ENCODE measurements at regions not wholly inside any gene's neighbourhood (a gene's known extent, or its start where the extent isn't known, plus 50 kb on each side); places are given as distances from the start of the nearest gene placed in this dataset.
A peak's percentile ranks its signal among the peaks of the same experiment; 100 is the strongest.
"Not testable (repeated sequence)": the region's sequence is repeated elsewhere in the genome, so short reads cannot be mapped to it uniquely, and the experiment has no call there.

DNA sequence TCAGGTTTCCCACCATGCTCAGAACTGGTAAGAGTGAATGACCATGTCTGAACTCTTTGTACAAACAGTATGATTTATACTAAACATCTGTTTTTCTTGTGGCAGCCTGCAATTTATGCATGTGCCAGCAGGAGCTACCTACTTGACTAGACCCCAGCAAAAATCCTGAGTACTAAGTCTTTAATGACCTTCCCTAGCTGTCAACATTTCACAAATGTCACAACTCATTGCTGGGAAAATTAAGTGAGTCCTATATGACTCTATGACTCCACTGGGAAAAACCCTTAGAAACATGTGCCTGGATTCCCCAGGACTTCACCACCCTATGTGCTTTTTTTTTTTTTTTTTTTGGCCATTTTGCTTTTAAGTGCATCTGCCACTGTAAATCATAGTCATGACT, 1225.8 kb downstream of the SUCLG1 start:
- peak in 1 of 3 experiments; percentile 7 for DNase-seq

DNA sequence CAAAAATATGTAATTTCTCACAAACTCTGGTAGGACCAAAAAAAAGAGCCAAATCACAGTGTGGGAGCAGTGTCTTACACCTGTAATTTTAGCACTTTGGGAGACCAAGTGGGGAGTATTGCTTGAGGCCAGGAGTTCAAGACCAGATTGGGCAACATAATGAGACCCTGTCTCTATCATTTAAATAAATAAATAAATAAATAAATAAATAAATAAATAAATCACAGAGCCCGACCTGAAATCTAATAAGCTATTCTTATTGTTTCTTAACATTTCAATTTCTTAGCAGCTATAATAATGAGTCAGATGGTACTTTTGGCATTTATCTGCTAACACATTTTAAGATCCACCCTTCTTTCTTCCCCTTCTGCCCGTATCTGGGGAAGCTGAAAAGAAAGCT, 1229.6 kb downstream of the SUCLG1 start:
- no peak for DNase-seq

- DNase-seq: no peak
Observed at GRCh38 chr2:83224591-83225200, 1234.4 kb downstream of the SUCLG1 start.

DNA sequence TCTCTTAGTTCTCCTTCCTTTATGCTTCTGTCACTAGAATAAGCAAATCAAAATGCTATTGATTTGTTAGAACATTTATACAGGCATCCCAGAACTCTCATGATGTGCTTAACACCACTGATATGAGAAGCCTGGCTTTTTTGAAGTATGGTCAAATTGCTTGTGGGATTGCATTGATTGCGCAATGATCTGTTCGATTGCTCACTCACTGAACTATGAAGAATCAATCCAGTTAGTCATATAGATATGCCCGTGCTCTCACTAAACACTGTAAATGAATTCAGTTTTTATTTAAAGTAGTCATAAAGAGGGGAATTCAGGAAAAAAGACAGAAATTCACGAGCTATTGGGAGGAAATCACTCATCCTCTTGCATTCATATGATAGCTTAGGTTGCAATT, 1237.8 kb downstream of the SUCLG1 start:
- no peak for DNase-seq

GRCh38 chr2:83217854-83218253, 1241.2 kb downstream of the SUCLG1 start:
- no peak for DNase-seq

GRCh38 chr2:83196225-83196624, 1262.9 kb downstream of the SUCLG1 start:
- peak in 1 of 3 experiments; percentile 46 for DNase-seq

DNA sequence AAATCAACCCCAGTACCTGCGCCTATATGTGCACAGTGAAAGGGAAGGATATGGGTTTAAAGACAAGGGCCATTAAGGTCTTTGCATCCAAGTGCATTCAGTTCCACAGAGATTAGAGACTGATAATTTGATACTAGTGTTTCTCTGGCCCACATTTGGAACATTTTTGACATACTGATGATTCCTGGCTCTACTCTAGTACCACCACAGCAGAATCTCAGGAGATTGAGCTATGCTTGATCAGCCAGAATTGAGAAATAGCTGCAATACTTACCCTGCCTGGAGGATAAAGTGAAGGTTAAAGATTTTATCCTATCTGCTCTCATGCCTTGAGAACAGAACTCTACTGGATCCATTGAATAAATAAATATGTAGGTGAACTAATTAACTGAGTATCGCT, 1267.8 kb downstream of the SUCLG1 start:
- DNase-seq: no peak

DNA sequence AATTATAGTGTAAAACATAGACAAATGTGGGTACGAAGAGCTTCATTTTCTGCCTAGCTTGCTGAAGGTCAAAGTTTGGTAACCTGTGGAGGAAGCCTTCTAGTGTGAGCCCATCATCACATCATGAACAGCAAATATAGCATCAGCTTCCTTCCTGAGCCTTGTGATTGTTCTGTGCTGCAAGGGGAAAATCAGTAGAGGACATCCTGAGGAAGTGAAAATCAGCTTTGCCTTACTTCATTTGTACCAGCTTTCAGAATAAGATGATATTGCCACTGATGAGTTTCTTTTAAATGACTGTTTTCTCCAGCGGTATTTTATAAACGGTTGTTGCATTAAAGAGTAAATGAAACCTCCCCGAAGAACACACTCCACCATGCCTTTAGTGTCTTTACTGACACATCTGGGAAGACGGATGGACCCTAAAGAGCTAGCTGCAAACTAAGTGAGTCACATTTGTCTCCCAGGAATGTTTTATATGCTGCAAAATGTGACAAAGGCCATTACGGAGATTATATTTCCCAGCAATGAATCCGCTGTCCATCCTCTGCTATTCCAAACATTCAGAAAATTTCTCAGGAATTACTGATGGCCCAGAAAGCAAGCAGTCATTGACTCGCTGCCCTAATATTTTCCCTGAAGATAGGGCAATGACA, 1272.8 kb downstream of the SUCLG1 start:
- no peak for DNase-seq

- DNase-seq: not testable (repeated sequence)
Observed at GRCh38 chr2:83180862-83181530, 1278.1 kb downstream of the SUCLG1 start.

- DNase-seq: no peak
Observed at GRCh38 chr2:83176539-83176938, 1282.5 kb downstream of the SUCLG1 start.

GRCh38 chr2:83172841-83173240, 1286.2 kb downstream of the SUCLG1 start:
- DNase-seq: no peak

DNA sequence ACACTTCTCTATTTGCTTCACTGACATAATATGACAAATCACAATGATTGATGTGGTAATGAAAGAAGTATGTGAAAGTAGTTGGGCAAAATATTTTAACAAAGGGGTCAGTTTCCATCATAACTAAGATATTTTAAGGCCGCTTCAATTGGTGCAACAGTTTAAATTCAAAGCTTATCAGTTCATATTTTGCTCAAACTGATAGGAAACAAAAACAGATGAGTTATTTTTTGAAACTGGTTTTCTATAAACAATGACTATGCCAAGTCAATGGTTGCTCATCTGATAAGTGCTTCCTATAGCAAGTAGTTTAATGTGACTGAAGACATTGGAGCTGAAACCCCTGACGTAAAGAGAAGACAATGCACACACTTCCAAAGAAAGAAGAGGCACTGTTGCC, 1290.7 kb downstream of the SUCLG1 start:
- DNase-seq: no peak

GRCh38 chr2:83162421-83162820, 1296.7 kb downstream of the SUCLG1 start:
- DNase-seq: no peak

GRCh38 chr2:83160571-83160970, 1298.5 kb downstream of the SUCLG1 start:
- DNase-seq: no peak

DNA sequence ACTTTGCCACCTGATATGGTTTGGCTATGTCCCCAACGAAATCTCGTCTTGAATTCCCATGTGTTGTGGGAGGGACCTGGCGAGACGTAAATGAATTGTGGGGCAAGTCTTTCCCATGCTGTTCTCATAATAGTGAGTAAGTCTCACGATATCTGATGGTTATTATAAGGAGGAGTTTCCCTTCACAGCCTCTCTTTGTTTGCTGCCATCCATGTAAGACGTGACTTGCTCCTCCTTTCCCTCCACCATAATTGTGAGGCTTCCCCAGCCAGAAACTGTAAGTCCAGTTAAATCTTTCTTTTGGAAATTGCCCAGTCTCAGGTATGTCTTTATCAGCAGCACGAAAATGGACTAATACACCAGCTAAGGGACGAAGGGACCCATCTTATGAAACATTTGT, 1303.3 kb downstream of the SUCLG1 start:
- DNase-seq: no peak

DNA sequence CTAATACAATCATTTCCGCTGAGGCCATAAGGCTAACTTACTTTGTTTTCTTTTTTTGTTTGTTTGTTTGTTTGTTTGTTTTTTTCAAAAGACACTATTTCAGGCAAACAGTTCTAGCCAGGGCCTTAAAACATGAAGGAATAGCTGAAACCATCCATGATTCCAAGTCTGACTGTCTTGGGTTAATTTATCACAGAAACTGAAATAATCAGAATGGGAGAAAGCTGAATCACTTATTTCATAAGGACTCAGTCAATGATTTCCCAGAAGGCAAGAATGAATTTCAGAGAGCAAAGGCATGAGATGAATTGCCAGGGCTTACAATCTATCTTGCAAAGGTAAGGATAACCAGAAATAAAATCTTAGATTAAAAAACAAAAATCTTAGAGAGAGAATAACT, 1315.1 kb downstream of the SUCLG1 start:
- no peak for DNase-seq

DNA sequence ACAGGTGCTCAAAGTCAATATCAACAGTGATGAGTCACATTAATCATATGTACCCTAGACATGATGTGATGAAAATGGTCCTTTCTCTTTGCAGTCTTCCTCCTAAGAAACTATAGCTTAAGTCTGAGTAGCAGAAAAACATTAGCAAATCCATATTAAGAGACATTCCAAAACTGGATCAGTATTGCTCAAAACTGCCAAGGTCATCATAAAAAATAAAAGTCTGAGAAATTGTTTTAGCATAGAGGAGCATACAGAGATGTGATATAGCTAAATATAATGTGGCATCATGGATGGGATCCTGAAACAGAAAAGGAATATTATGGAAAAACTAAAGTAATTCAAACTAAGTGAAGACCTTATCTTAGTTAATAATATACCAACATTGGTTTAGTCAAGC, 1316.1 kb downstream of the SUCLG1 start:
- no peak for DNase-seq

- DNase-seq: no peak
Observed at GRCh38 chr2:83115606-83116005, 1343.5 kb downstream of the SUCLG1 start.

GRCh38 chr2:83115155-83115554, 1343.9 kb downstream of the SUCLG1 start:
- DNase-seq: no peak

GRCh38 chr2:83113953-83114352, 1345.1 kb downstream of the SUCLG1 start:
- DNase-seq: no peak

GRCh38 chr2:83112858-83113257, 1346.2 kb downstream of the SUCLG1 start:
- DNase-seq: no peak

- no peak for DNase-seq
Observed at GRCh38 chr2:83109284-83109683, 1349.8 kb downstream of the SUCLG1 start.

GRCh38 chr2:83106853-83107252, 1352.2 kb downstream of the SUCLG1 start:
- DNase-seq: no peak

GRCh38 chr2:83104202-83104601, 1354.9 kb downstream of the SUCLG1 start:
- no peak for DNase-seq

Data from NCI-H1417 (cell line).